GM21786 (cell line): ENCODE measurements at regions not wholly inside any gene's neighbourhood (a gene's known extent, or its start where the extent isn't known, plus 50 kb on each side); places are given as distances from the start of the nearest gene placed in this dataset.

ENCODE experiments used
- ATAC-seq: cut with Tn5 transposase; IDR thresholded peaks from one replicate; pipeline ENCODE4 v1.9.1; 2021; ENCODE audit not compliant: unreplicated experiment

DNA sequence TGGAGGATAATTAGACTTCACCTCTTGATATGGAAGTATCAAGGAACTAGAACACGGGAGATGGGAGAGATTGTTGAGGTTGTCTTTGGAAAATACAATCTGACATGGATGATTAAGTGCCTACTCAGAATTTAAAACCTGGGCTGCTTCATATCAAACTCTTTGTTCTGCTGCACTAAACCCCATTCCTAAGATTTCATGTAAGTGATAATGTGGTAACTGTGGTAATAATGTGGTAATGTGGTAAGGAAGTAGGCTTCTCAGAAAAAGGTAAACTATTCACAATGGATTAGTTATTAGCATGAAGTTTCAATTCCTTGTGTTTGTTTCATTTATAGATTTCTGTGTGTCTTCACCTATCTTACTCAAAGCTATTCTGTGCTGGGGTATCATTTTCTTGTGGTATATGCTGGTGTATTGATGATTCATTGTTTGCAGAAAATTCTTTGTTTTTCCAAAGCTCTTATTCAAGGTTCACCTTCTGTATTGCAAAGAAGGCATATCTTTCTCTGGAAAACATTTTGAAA is 129.9 kb upstream of the TAC1 start:
- peak; percentile 68 for ATAC-seq

DNA sequence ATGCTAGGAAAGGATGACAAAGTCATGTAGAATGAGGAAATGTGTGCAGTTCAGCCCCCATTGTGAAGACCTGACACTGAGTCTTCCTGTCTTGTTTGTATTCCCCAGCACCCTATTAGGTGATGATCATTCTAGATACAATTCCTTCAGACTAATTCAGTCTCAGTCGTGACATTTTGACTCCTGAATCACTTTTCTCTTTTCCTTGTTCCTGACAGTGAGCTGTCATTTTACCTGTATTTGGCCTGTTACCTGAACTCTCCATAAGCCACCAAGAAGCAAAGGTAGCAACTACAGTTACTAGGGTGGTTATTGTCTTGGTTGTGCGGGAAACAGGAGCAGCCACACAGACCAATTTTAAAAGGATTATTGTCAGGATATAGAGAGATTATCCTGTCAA is 111.4 kb upstream of the TAC1 start:
- ATAC-seq, result no peak

DNA sequence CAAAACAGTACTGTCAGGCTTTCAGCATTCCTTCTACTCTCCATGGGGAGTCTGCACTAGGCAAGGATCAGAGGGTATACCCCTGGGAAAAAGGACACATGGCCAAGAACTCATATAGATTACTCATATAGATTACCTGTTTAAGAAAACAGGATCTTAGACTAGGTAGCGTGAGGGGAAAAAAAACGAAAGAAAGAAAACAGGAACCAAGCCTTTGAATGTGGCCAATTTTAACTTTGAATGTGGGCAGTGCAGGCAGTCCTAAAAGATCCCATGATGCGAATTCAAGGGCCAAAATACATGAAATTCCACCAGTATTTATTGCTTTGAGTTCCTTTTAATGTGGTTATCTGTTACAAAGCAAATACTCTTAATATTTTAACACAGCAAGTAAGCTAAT is 108.6 kb upstream of the TAC1 start:
- ATAC-seq, result peak; percentile 96

DNA sequence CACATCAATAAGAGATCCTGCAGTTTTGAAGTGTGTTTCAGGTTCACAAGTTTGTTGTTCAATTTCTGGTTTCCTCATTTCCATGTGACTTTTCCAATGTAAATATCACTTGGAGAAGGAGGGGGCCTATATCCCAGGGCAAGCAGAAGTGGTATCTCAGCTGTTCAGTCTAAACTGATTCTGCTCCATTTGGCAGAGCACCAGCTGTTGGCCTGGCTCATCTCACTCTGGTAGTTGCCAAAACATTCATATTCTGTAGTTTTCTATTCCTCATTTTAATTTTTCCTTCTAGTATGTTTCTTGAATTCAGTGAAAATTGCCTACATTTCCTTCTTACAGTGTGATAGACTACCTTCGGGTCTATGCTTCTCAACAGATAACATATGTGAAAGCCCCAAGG is 101.8 kb upstream of the TAC1 start:
- no peak for ATAC-seq

DNA sequence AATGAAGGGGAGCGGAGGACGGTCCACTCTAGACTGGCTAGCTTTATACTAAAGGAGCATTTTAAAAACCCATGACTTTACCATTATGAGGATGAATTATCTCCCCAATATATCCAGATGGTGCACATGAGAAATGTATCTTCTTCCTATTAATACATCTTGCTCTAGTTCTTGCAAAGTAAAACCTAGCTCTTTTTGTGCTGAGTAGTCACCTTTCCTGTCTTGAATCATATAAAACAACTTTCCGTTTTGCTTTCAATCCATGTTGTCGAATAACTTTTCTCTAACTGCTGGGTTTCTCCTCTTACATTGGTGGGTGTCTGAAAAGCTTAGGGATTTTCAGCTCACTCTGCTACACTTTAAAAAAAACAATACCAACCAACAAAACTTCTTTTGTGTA is 96.3 kb upstream of the TAC1 start:
- ATAC-seq, result no peak

DNA sequence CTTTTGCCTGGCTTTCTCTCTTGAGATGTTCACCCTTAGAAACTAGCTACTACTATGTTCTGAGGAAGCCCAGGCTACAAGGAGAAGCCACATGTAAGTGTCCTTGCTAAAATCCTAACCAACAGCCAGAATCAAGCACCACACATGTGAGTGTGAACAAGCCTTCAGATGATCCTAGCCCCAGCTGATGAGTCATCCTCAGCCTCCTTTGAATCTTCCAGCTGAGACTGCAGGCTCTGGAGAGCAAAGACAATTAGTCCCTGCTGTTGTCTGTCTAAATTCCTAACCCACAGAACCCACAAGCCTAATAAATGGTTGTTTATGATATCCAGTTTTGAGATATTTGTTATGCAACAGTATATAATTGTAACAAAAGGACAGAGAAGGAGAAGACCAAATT is 92.8 kb upstream of the TAC1 start:
- ATAC-seq, result no peak

DNA sequence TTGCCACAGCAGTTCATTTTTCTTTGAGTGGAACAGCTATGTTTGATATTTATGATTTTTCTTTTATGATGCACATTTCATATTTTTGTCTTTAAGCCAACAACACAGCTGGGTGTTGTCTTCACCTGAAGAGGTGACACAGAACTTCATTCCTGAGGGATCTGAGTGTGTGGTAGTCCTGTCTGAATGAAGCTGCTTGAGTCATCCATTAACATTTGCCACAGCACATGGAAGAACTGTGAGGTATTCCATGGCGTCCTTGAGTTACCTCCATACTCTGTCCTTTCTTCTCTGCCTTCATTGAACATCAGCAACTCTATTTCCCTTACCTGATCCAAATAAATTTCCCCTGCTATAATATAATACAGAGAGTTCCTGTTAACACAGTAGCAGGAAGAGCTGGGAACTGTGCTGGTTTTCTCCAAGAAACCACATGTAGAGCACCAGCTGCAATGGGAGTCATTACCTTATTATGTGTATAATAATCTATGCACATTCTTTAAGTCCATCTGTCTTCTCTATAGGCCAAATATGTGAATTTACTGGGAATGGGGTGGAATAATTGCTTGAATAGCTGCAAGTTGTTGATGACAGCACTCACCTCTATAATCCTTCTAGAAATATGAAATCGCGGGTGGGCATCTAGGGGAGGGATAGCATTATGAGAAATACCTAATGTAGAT is 72.4 kb upstream of the TAC1 start:
- no peak for ATAC-seq

DNA sequence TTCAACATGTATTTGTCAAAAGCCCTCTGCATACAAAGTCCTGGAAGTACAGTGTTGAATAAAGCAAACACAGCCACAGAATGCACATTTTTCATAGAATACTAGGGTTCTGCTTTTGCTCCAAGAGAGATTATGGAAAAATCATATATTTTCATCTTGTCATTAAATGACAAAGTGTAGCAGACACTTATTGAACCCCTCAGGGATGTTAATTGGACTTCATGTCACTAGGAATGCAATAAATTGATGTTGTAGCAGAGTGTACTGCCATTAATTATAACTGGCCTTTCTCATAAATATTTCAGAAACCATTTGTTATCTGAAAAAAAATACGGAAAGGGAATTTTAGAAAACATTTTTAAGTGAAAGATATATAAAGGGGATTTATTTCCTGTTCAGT is 64.5 kb upstream of the TAC1 start:
- ATAC-seq, result no peak

DNA sequence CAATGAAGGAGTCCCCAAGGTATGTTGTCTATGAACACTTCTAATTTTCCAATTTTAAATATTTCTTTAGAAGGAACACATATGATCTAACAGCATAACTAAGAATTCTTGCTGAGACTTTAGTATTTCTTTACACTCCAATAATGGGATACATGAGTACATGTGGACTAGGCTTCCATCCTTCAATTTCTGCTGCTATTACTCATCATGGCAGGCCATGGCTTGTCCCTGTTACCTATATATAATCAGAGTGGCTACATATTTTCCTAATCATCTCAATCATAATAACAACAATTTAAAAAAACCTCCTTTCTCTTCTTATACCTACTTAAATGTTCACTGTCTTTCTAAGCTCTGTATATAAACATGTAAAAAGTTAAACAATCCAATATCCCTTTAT is 60.3 kb upstream of the TAC1 start:
- ATAC-seq, result no peak

DNA sequence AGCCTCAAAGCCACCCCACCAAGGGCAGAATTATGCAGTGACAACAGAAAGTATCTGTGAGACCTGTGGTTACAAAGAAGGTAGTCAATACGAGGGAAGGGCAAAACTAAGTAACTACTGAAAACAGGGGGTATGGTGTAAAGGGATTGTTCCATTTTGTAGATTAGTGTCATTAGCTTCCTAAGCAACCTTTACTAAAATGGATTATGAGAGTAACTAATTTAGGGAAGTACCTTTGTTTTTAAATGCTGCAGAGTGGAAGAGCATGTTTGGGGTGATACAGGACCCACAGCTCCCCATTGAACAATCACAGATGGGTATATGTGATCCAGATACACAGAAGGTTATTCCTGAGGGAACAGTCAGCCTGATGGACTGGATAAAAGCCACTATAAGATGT is 51.3 kb upstream of the TAC1 start:
- ATAC-seq, result no peak
